ENCODE measurements at regions not wholly inside any gene's neighbourhood (a gene's known extent, or its start where the extent isn't known, plus 50 kb on each side); places are given as distances from the start of the nearest gene placed in this dataset.
A peak's percentile ranks its signal among the peaks of the same experiment; 100 is the strongest.

- TF ChIP-seq TFE3 (CRISPR knock-in tag; IDR thresholded peaks at IDR 0.05) (peak; percentile 75; the same call in 1 of the 2 replicates), ZNF138 (CRISPR knock-in tag; IDR thresholded peaks at IDR 0.05; ENCODE audit: low read depth) (no peak), HIVEP1 (CRISPR knock-in tag; IDR thresholded peaks at IDR 0.05) (no peak)
Measured at GRCh38 chr1:31524186-31524901, 52.0 kb upstream of the TINAGL1 start (continued).

Small RNA genes in the stretch of these regions (small RNA-seq; reads per million reads assigned to genes)
- 0 reads per million in 3 experiments for gene RF00019 (ENCODE audit: insufficient read depth in 2 of 3, insufficient read length in 3 of 3, low read depth in 2 of 3, low replicate concordance in 1 of 3)
- gene RNU6-40P (ENCODE audit: insufficient read depth in 2 of 3, insufficient read length in 3 of 3, low read depth in 2 of 3, low replicate concordance in 1 of 3) = 0 to 1.9 (median 0.98) reads per million in 3 experiments

All from HepG2 (cell line).